OCI-M1 (cell line): ENCODE measurements at regions not wholly inside any gene's neighbourhood (a gene's known extent, or its start where the extent isn't known, plus 50 kb on each side); places are given as distances from the start of the nearest gene placed in this dataset.
"Not testable (repeated sequence)": the region's sequence is repeated elsewhere in the genome, so short reads cannot be mapped to it uniquely, and the experiment has no call there.

ENCODE experiments used
- DNase-seq: peaks from one replicate; lab custom pipeline; 2025; lab: John Stamatoyannopoulos, UW

DNA sequence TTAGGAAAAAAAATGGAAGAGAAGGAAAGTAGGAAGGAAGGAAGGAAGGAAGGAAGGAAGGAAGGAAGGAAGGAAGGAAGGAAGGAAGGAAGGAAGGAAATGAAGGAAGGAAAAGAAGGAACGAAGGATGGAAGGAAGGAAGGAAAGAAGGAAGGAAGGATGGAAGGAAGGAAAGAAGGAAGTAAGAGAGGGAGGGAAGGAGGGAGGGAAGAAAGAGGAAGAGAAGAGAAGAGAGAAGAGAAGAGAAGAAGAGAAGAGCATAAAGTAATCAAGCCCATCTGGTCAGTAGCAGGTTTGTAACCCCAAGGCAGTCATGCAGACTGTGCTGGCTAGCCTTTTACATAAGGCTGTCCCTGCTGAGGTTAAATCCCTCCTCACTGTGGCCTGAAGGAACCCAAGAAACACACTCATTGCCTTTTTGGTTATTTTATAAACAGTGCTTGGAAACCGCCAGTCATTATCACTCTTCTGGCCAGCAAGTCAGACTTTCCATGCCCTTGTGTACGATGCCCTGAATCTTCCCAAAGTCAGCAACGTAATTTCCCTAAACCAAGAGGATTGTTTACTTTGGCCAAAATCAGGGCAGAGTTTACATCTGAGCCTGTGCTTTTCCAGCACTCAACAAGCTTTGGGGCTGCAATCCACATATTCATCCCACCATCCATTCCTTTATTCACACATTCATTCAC is 409.6 kb upstream of the MAF start:
- DNase-seq, result no peak

DNA sequence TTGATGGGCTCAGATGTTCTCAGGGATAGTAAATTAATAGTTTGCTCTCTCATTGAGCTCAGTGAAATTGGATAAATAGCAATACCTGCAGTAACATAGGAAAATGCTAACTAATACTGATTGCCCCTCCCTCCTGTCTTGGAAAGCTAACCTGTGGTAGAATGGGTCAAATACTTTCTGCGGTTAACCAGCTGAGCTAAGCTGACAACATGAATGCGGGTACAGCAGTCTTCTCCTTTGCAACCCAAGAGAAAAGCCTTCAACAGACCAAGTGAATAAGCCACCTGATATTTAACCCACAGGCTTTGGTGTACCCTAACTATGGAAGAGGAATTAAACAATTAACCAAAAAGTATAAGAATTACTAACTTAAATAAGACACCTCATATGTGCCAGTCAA is 408.3 kb upstream of the MAF start:
- no peak for DNase-seq

DNA sequence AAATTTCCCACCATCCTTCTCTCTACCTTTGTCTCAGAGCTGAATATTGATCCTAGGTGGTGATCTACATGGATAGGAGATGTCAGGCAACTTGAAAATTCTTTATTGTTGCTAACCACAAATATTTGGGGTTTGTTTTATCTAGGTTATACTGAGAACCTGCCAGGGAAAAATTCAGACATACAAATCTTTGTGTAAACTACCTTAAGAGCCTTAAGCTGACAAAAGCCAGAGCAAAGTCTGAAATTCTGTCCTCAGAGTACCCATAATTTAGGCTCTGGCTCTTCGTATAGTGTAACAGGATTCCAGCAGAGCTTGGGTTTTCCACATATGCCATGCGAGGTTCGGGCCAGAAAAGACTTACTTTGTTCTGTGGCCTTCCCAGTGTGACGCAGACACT is 406.7 kb upstream of the MAF start:
- no peak for DNase-seq

DNA sequence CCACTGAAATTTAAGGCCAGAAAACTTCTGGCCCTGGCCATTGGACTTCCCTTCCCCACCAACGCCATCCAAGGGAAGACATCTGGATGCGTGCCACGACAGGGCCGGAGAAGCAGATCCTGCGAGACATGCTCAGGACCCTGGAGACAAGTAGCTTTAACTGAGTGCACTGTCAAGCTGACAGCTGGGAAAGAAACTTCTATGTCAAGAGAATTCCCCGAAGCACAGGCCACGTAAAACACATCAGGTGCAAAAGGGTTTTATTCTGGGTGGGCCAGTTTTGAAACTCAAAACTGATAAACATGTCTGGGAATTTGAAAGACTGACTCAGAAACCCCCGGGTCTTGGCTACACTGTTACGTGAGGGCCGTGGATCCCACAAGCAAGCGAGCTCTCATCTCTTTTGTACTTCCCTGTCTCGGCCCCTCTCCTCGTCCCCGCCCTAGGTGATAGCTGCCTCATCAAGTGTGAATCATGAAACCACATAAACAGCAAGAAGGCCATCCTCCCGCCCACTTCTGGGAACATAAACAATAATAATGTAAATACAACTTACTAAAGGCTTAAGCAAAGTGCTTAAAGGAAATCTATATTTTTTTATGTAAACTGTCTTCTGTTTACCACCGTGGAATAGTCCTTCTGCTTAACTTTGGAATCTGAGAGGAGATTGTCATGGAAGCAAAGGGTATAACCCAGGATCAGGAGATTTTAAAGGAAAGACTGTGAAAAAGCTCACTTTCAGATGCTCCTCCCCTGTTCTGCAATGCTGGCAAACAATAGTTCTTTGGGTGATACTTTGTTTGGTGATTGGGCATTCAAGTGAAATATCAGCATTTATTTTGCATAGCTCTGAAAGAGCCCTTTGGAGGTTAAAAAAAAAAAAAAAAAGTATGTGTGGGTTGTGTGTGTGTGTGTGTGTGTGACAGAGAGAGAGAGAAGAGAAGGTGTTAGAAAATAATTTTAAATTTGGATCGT is 406.0 kb upstream of the MAF start:
- DNase-seq, result peak; percentile 25

DNA sequence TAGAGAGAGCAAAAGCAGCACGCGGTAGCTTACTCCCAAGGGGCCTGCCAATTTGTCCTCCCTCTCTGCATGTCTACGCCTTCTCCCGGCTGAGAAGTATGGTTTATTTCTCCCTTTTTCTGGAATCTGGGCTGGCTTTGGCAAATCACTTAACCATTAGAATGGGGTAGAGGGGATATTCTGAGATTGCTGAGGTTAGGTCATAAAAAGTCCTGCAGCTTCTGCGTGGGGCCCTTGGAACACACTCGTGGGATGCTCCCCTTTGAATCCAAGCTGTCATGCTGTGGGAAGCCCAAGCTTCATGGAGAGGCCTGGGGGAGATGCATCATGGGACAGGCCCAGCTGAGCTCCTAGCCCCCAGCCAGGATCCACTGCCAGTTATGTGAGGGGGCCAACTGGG is 403.6 kb upstream of the MAF start:
- no peak for DNase-seq

DNA sequence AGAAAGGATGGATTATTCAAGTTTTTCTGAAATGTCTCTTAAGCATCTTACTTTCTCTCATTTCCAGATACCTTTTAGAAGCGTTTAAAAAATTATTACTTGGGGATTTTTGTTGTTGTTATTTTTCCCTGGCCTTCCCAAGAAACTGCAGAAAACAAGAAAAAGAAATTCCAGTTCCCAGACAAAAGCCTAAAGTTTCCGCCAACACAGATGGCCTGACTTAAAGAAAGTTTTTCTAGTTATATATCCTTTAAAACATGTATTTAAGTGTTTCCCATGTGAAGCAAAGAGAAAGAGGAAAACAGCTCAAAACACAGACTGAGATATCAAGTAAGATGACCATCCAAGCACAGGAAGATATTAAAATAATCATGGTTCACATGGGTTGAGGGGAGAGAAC is 401.7 kb upstream of the MAF start:
- no peak for DNase-seq

DNA sequence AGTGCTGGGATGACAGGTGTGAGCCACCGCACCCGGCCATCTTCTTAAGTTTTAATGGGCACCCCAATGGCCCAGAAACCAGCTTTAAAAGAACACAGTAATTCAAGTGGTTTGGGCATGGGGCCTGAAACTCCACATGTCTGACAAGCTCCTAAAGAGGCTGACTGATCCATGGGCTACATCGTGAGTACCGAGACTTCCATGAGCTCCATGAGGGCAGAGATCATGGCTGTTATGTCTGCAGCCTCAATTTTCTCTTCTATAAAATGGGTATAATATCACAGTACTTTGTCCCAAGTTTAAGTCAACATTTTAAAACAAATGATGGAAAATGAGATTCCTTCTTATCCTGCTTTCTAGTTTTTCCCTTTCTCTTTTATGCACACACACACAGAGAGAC is 397.6 kb upstream of the MAF start:
- no peak for DNase-seq

DNA sequence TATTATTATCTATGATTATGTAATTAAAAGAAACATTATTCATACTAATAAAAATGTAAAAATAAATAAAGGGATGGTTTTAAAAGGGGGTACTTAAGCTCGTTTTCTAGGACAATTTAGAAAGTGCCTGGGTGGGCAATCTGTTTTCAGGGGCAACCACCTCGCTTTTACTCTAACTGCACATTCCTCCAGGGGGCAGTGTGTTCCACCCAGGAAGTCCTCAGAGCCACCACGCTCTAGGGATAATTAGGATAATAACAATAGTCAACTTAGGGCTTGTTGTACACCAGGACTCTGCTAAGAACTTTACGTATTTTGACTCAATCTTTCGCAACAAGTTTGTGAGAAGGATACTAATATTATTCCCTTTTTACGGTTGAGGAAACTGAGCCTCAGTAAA is 396.7 kb upstream of the MAF start:
- DNase-seq, result peak; percentile 8

DNA sequence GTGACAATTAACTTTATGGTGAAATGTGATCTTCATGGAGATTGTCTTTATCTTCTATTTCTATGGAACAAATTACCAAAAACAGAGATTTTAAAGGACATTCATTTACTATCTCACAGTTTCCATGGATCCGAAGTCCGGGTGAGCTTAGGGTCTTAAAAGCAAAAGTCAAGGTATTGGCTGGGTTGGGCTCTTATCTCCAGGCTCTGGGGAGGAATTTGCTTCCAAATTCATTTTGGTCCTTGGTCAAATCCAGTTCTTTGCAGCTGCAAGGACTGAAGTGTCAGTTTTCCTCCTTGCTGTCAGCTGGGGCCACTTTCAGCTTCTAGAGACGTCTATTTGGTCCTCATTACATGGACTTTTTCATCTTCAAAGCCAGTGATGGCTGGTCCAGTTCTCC is 395.8 kb upstream of the MAF start:
- DNase-seq, result no peak

DNA sequence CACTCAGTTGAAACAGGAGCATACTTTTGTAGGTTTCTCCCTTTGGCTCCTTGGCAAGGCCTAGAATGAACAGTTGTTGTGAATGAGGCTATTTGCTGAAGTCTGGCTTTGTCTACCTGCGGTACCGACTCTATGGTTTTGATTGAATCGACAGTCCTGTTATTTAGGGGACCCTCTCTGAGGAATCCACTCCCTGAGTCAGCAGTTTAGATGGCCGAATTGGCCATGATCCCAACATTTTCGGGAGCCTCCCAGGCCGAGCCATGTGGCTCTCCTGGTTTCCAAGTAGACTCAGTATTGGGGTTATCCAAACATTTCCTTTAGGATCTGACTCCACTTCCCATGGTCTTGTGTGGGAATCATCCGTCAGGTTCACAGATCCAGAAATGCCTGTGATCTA is 394.8 kb upstream of the MAF start:
- no peak for DNase-seq

DNA sequence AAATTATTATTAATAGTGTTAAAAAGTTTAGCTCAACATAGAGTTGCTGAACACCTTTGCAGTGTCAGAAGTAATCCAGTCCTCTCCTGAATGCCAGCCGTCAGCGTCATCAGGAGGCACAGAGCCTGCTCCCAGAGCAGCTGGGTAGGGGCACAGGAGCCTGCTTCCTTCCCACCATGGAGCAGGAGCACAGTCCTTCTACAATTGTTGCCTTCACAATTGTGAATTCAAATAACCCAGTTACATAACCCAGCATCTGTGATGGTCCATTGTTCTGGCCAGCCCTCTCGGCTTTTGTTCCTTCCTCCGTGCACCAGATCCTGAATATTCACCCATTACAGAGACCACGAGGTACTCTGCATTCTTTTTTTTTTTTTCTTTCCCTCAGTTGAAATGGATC is 393.9 kb upstream of the MAF start:
- DNase-seq, result no peak

DNA sequence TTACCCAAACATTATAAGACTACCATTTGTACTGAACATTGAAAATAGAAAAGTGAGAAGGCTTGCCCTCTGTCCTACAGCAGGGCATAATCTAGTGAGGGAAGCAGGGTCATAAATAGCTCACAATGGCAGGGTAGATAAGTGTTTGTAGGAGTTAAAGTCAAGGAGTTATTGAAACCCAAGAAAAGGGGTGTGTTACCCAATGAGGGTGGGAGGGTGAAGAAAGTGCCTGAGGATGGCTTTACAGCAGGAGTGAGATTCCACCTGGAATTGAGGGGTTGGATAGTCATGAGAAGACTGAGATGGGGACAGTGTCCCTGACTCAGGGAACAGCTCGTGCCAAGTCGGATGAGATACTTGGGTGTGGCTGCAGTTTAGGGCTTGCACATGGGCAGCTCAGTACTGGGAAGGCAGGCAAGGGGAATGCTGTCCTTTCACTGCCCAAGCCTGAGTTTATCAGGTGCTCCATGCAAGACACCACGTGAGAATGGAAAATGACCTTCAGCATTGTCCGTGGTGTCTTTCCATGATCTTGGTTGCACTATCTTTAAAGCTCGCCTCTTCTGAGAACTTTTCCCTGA is 393.2 kb upstream of the MAF start:
- DNase-seq, result no peak

DNA sequence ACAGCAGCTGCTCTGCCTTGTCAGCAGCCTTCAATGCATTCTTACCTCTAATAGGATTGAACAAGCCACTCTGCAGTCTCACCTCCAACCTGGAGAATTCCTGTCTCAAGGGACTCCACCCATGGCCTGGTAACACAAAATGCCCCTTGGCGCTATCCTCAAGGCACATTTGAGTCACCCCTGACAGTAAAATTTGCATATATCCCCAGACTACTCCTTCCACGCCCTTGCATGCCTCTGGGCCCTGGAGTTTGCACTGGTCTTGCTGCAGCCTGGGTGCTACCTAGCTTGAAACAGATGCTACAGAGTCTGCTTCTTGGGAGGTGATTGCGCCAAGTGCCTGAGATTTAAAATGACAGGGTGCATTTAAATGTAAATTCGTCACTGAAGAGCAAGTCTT is 391.4 kb upstream of the MAF start:
- no peak for DNase-seq

DNA sequence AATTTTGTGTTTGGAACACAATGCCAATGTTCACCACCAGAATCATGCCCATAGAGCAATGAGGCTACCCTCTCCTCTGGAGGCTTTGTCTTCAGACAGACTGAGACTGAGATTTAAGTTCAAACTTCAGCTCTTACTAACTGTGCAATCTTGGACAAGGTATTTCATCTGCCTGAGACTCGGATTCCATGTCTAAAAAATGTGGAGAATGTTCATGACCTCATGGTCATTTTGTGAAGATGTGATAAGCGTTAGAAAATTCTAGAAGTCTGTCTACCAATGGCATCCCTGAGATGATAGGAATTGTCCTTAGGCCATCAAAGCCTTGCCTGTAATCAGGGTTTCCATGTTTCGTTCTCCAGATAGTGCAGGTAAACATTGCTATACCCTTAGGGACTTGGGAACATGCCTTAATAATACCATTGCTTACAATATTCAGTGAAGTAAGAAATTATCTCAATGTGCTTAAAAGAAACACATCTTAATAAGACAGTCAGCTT is 388.2 kb upstream of the MAF start:
- DNase-seq, result no peak

DNA sequence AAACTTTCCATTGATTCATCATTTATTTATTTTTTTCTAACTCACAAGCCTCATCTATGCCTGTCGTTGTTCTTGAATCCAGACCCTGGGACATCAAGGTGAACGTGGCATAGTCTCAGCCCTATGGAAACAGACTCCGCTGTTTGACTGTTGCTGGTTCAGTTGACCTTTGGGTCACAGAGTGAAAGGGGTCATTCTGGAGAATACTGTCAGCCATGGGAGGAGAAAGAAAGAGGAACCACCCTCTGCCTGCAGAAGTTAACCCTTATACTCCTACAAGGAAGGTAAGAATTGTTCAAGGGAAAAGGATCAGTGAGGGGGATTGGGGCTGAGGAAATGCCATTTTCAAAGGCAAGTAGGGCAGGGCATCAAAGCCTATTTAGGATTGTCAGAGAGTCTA is 387.6 kb upstream of the MAF start:
- DNase-seq, result peak; percentile 3

DNA sequence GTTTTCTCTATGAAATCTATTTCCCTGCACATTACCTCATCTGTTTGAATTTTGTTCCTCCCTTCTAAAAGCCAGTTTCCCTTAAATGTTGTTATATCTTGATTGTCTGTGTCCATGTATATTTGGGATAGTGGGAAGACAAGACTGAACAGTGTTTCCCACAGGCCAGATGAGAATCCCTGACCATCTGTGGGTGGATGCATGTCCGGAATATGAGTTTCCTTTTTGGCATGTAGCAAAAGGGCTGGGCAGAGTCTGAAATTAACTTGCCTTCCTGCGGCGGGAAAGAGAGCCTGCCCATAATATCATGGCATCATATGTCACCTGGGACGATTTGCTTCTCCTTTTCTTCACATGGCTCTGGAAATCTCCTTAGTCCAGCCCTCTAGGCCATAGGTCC is 385.8 kb upstream of the MAF start:
- no peak for DNase-seq

DNA sequence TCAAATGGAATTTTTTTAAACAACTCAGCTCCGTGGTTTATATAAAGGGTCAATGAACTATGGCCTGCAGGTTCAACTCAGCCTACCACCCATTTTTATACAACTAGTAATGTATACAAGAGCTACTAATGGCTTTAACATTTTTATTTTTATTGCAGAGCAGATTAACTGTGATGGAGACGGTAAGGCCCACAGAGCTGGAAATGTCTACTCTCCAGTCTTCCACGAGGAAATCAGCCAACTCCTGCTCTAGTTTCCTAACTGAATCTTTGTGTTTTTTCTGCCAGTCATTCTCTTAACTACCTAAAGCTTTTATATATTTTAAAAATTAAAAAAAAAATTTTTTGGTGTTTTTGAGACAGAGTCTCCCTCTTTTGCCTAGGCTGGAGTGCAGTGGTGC is 385.1 kb upstream of the MAF start:
- no peak for DNase-seq

DNA sequence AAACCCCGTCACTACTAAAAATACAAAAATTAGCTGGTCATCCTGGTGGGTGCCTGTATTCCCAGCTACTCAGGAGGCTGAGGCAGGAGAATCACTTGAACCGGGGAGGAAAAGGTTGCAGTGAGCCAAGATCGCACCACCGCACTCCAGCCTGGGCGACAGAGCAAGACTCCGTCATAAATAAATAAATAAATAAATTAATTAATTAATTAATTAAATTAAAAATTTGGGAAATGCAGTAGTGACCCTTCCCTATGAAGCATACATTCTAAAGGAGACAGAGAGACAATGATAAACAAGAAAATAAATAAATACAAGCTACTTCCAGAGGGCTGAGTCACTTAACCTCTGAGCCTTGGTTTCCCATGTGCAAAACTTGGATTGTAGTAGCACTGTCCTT is 383.6 kb upstream of the MAF start:
- DNase-seq, result not testable (repeated sequence)

DNA sequence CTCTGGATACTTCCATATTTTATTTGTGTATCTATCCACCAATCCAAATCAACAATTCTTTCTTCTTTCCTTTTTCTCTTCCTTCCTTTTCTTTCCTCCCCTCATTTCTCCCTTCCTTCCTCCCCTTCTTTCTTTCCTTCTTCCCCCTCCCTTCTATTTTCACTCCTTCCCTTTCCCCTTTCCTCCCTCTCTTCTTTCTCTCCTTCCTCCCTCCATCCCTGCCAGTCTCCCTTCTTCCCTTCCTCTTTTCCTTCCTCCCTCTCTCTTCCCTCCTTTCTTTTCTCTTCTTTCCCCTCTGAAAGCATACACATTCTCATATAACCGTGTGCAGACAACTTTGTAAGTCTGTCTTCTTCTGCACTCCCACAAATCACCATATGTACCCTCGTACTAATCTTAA is 382.3 kb upstream of the MAF start:
- no peak for DNase-seq

DNA sequence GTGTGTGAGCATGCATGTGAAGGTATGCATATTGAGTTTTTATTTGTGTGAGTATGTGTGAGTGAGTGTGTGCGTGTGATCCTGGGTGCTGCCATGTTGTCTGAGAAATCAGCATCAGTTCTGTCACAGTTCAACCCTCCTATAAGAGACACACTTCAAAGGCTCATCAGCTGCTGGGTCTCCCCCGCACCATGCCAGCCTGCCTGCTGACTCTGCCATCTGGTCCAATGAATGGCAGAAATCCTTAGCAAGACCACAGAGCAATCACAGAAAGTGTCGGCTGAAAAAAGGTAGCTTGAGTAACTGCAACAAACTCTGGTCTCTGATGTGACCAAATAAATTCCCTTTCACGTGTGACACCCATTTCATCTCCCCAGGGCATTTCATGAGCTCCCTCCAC is 381.8 kb upstream of the MAF start:
- no peak for DNase-seq

DNA sequence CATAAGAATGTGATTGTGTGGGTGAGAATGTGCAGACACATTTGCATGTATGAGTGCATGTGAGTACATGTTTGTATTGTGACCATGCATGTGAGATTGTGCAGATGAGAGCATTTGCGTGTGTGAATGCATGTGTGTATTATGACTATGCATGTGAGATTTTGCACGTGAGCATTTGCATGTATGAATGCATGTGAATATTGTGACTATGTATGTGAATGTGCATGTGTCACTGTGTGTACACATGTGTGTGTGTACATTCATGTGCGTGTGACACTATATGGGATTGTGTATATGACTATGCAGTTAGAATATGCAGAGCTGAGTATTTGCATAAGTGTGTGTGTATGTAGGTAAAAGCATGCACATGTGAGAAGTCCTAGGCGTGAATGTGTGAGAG is 381.3 kb upstream of the MAF start:
- DNase-seq, result no peak

DNA sequence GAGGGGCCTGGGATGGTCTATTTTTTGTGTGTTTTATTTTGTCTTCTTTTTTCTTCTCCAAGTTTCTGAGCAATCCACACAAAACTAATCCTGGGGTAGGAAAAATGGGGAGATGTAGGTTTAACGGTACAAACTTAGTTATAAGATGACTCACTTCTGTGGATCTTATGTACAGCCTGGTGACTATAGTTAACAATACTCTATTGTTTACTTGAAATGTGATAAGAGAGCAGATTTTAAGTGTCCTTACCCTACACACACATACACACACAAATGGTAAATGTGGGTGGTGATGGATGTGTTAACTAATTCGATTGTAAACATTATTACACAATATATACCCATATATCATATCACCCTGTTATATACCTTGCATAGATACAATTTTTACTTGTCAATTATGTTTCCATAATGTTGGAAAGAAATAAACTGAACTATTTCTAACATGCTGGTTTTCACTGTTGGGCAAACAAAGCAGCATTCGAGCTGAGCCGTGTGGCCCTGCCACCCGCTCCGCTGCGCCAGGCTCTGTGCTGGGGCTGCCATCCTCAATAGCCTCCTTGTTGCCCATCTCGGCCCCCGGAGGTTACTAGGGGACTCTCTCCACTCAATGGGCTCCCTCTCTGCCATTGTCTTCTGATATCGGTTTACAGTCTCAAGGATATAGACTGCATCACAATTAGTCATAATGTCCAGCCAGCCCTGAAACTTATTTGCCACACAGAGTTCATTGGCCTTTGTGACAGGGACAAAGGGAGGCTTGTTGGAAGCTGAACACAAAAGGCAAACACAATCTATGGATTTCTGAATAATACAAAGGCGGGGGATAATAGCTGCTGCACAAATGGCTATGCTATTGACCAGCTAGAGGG is 380.3 kb upstream of the MAF start:
- DNase-seq, result no peak
